Colonic mucosa (tissue), 4 donors: ENCODE measurements at regions not wholly inside any gene's neighbourhood (a gene's known extent, or its start where the extent isn't known, plus 50 kb on each side); places are given as distances from the start of the nearest gene placed in this dataset.

ENCODE experiments used
- DNase-seq: peaks from one replicate; pipeline ENCODE4 v3.0.0-alpha.2; 2020
- H3K27ac ChIP-seq: fragments of 200-600 bp; one replicate; pipeline ENCODE4 v1.8.0; 2021
- H3K27me3 ChIP-seq: fragments of 200-600 bp; one replicate; pipeline ENCODE4 v1.8.0; 2021
- H3K36me3 ChIP-seq: fragments of 200-600 bp; one replicate; pipeline ENCODE4 v1.8.0; 2021
- H3K4me1 ChIP-seq: fragments of 200-600 bp; one replicate; pipeline ENCODE4 v1.8.0; 2021; ENCODE audit warnings: mild to moderate bottlenecking
- H3K4me3 ChIP-seq: fragments of 200-600 bp; one replicate; pipeline ENCODE4 v1.8.0; 2021
- H3K9ac ChIP-seq, 2 donors: one replicate each; pipeline ENCODE4 v1.7.0; 2013; ENCODE audit warnings: control low read depth in 2 of 2, low read depth in 2 of 2, low read length in 2 of 2
- H3K9me3 ChIP-seq: fragments of 200-600 bp; one replicate; pipeline ENCODE4 v1.8.0; 2021
- intact Hi-C: fragments of 100-400 bp; cut with DNase I; formaldehyde crosslinking; loops from one replicate; pipeline ENCODE4 v1.14.1; 2022
- TF ChIP-seq, protein P1 (sequence below): fragments of 200-600 bp; IDR thresholded peaks from one replicate; pipeline ENCODE4 v1.8.0; 2022; ENCODE audit warnings: antibody characterized with exemption, mild to moderate bottlenecking
- donor health status: healthy.
- donor health status: DM: no; HTN: no; CAD: no.
- donor health status: DM: no; HTN: no; CAD: no.

DNA sequence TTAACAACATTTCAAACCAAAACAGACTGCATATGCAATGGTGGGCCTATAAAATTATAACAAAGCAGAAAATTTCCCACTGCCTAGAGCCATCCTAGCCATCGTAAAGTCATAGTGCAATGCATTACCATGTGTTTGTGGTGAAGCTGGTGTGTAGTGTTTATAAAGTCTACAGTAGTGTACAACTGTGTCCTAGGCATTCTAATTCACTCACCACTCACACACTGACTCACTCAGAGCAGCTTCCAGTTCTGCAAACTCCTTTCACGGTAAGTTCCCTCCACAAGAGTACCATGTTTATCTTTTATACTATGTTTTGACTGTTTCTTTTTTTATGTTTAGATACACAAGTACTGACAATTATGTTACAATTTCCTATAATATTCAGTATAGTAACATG, 1104.1 kb upstream of the PHF14 start:
- Histone ChIP-seq H3K36me3 (no peaks in the 10 kb centered on the region), H3K9me3 (no peaks in the 10 kb centered on the region), H3K27me3 (no peaks in the 10 kb centered on the region), H3K9ac (no peak overlapping the region), H3K4me3 (no peak overlapping the region), H3K4me1 (no peaks in the 10 kb centered on the region), H3K27ac (no peak overlapping the region)
- TF ChIP-seq, protein P1, sequence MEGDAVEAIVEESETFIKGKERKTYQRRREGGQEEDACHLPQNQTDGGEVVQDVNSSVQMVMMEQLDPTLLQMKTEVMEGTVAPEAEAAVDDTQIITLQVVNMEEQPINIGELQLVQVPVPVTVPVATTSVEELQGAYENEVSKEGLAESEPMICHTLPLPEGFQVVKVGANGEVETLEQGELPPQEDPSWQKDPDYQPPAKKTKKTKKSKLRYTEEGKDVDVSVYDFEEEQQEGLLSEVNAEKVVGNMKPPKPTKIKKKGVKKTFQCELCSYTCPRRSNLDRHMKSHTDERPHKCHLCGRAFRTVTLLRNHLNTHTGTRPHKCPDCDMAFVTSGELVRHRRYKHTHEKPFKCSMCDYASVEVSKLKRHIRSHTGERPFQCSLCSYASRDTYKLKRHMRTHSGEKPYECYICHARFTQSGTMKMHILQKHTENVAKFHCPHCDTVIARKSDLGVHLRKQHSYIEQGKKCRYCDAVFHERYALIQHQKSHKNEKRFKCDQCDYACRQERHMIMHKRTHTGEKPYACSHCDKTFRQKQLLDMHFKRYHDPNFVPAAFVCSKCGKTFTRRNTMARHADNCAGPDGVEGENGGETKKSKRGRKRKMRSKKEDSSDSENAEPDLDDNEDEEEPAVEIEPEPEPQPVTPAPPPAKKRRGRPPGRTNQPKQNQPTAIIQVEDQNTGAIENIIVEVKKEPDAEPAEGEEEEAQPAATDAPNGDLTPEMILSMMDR = no peak
- intact Hi-C loops = no loop called here
- DNase-seq = no peak

DNA sequence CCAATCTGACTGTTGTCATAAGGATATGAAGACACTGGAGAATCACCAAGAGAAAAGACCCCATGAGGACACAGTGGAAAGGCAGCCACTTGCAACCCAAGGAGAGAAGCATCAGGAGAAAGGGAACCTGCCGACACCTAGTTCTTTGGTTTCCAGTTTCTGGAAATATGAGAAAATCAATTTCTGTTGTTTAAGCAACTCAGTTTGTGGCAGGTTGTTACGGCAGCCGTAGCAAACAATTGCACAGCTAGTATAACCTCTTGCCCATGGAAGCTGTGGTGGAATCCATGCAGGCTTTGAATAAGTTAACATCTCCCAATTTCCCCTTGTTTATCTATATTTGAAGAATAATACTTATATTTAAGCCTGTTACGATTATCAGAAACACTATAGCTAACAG, 1103.0 kb upstream of the PHF14 start:
- Histone ChIP-seq H3K27me3 (no peaks in the 10 kb centered on the region), H3K27ac (no peak overlapping the region), H3K9ac (no peak overlapping the region), H3K36me3 (no peaks in the 10 kb centered on the region), H3K9me3 (no peaks in the 10 kb centered on the region), H3K4me1 (no peaks in the 10 kb centered on the region), H3K4me3 (no peak overlapping the region)
- TF ChIP-seq, protein P1 = no peak
- no peak for DNase-seq
- intact Hi-C loops = no loop called here

DNA sequence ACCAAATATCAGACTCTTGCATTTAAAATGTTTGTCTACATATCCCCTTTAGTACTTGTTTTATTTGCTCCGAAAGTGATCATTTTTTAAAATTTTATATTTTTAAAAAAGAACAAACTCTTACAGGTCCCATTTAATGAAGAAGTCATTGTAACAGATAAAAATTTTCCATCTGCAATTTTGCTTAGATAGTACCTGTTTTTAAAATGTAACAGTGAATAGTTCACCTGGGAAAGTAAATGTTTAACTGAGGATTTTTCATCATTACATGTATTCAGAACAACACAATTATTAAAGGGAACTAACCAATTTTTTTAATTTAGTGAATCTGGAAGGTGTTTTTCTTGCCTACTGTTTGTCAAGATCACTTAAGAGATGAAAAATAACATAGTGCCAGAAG, 1099.5 kb upstream of the PHF14 start:
- Histone ChIP-seq H3K9me3 (no peaks in the 10 kb centered on the region), H3K4me1 (no peaks in the 10 kb centered on the region), H3K9ac (no peak overlapping the region), H3K36me3 (no peaks in the 10 kb centered on the region), H3K27ac (no peak overlapping the region), H3K4me3 (no peak overlapping the region), H3K27me3 (no peaks in the 10 kb centered on the region)
- TF ChIP-seq, protein P1 = no peak
- no peak for DNase-seq
- intact Hi-C loops = no loop called here

DNA sequence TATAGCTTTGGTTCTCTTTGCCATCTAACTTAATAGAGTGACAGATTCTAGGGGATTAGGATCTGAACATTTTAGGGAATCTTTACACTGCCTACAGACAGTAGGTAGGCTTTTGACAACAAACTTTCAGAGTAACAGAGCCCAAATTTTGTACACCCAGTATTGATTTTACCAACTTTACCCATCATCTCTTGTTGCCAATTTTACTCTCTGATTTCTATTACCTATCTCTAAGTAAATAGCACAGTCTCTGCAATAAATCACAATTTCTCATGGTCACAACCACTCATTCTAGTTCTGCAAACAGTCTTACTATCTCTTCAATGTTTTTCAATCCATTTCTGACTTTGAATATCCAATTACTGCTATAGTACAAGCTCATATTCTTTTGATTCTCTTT, 1097.6 kb upstream of the PHF14 start:
- Histone ChIP-seq H3K27me3 (no peaks in the 10 kb centered on the region), H3K9me3 (no peaks in the 10 kb centered on the region)
- DNase-seq = no peak

DNA sequence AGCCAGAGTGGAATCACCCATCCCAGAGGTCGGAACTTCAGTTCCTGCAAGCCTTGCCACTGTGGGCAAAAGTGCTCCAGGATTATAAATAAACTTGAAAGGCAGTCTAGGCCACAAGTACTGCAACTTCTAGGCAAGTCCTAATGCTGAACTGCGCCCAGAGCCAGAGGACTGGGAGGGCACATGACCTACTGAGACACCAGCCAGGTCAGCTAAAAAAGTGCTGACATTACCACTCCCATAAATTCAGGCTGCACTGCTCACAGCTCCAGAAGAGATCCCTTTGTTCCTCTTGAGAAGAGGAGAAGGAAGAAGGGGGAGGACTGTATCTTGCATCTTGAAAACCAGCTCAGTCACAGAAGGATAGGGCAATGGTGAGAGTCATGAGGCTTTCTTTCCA, 1084.1 kb upstream of the PHF14 start:
- H3K36me3 ChIP-seq = no peaks in the 10 kb centered on the region
- H3K4me3 ChIP-seq = no peak overlapping the region
- H3K4me1 ChIP-seq = no peaks in the 10 kb centered on the region
- TF ChIP-seq, protein P1 = no peak
- H3K9me3 ChIP-seq = no peaks in the 10 kb centered on the region
- no peaks in the 10 kb centered on the region for H3K27me3 ChIP-seq
- no peak overlapping the region for H3K9ac ChIP-seq
- no peak overlapping the region for H3K27ac ChIP-seq
- intact Hi-C loops = no loop called here
- no peak for DNase-seq

More for the DNA sequence above, 1097.6 kb upstream of the PHF14 start:
- TF ChIP-seq, protein P1 = no peak
- no peaks in the 10 kb centered on the region for H3K4me1 ChIP-seq
- H3K27ac ChIP-seq = no peak overlapping the region
- intact Hi-C loops = no loop called here
- H3K9ac ChIP-seq = no peak overlapping the region
- no peaks in the 10 kb centered on the region for H3K36me3 ChIP-seq
- no peak overlapping the region for H3K4me3 ChIP-seq

DNA sequence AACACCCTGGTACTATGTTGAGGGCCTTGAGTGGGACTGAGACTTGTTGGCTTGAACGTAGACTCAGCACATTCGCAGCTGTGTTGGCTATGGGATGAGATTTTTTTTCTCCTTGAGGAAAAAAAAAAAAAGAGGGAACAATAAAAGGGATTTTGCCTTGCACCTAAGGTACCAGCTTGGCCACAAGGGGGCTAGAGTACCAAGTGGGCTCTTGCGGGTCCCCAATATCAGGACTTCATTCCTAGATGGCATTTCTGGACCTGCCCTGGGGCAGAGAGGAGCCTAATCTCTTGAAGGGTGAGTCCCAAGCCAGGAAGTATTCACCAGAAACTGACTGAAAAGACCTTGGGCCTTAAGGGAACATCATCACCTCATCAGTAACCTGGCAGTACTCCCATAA, 1083.6 kb upstream of the PHF14 start:
- Histone ChIP-seq H3K27ac (no peak overlapping the region), H3K4me3 (no peak overlapping the region), H3K36me3 (no peaks in the 10 kb centered on the region), H3K27me3 (no peaks in the 10 kb centered on the region), H3K9ac (no peak overlapping the region), H3K9me3 (no peaks in the 10 kb centered on the region), H3K4me1 (no peaks in the 10 kb centered on the region)
- no peak for DNase-seq
- intact Hi-C loops = no loop called here
- TF ChIP-seq, protein P1 = no peak
